CD4-positive, alpha-beta T cell (primary cell): ENCODE measurements at regions not wholly inside any gene's neighbourhood (a gene's known extent, or its start where the extent isn't known, plus 50 kb on each side); places are given as distances from the start of the nearest gene placed in this dataset.

ENCODE experiments used
- ATAC-seq: fragments of 200-7000 bp; cut with Tn5 transposase; one replicate; pipeline ENCODE4 v1.10.0; 2022; ENCODE audit warnings: mild to moderate bottlenecking; ENCODE audit not compliant: poor library complexity
- CTCF ChIA-PET: fragments of 350-600 bp; sonication (Branson Sonifier 250); formaldehyde crosslinking; loops from one replicate; lab custom pipeline; 2021; ENCODE audit warnings: antibody characterized with exemption, inconsistent platforms; lab: Charles Lee
- POLR2A ChIA-PET: fragments of 350-600 bp; sonication (Branson Sonifier 250); formaldehyde crosslinking; loops from one replicate; lab custom pipeline; 2021; ENCODE audit warnings: antibody characterized with exemption, inconsistent platforms; lab: Charles Lee
- DNase-seq, 14 experiments: peaks; one replicate each; pipeline ENCODE4 v3.0.0-alpha.2; 2013 to 2020; ENCODE audit warnings: mixed read lengths in 2 of 14
- H3K27ac ChIP-seq, 2 donors: one replicate each; pipeline versions ENCODE4 v1.5.1 to v1.7.0; 2013; ENCODE audit warnings: low read length in 2 of 2, low read depth in 1 of 2, mild to moderate bottlenecking in 1 of 2
- H3K27me3 ChIP-seq, 2 experiments: 1 replicate in 1 of 2; 2 replicates in 1 of 2; pipeline versions ENCODE4 v1.6.1 to v1.7.0; 2013; ENCODE audit warnings: low read length in 2 of 2, control low read depth in 1 of 2, mild to moderate bottlenecking in 1 of 2, moderate library complexity in 1 of 2; ENCODE audit not compliant: insufficient read depth in 2 of 2, control insufficient read depth in 1 of 2
- H3K36me3 ChIP-seq: one replicate; pipeline ENCODE4 v1.6.1; 2013; ENCODE audit warnings: low read length, control low read depth; ENCODE audit not compliant: insufficient read depth
- H3K4me1 ChIP-seq: one replicate; pipeline ENCODE4 v1.6.1; 2013; ENCODE audit warnings: low read length, control low read depth; ENCODE audit not compliant: insufficient read depth
- H3K4me3 ChIP-seq: one replicate; pipeline ENCODE4 v1.5.1; 2013; ENCODE audit warnings: mild to moderate bottlenecking, low read length, moderate library complexity
- H3K9me3 ChIP-seq, 2 experiments: 1 replicate in 1 of 2; 2 replicates in 1 of 2; pipeline versions ENCODE4 v1.6.1 to v1.7.0; 2013; ENCODE audit warnings: low read length in 2 of 2, mild to moderate bottlenecking in 2 of 2, control low read depth in 1 of 2, moderate library complexity in 1 of 2; ENCODE audit not compliant: control insufficient read depth in 1 of 2, insufficient read depth in 1 of 2
- H3K27ac Mint-ChIP-seq: one replicate; pipeline ENCODE4 v1.8.0; 2020; ENCODE audit warnings: mixed read lengths
- H3K27me3 Mint-ChIP-seq: one replicate; pipeline ENCODE4 v1.8.0; 2021; ENCODE audit warnings: mixed read lengths
- H3K36me3 Mint-ChIP-seq: one replicate; pipeline ENCODE4 v1.8.0; 2021; ENCODE audit warnings: low read depth, mixed read lengths
- H3K4me1 Mint-ChIP-seq: one replicate; pipeline ENCODE4 v1.8.0; 2021; ENCODE audit warnings: low read depth, mixed read lengths
- H3K4me3 Mint-ChIP-seq: one replicate; pipeline ENCODE4 v1.8.0; 2020; ENCODE audit warnings: mild to moderate bottlenecking, mixed read lengths
- H3K9me3 Mint-ChIP-seq: one replicate; pipeline ENCODE4 v1.8.0; 2020; ENCODE audit warnings: mixed read lengths
- CTCF ChIP-seq: fragments of 200-600 bp; IDR thresholded peaks from one replicate; pipeline ENCODE4 v1.8.0; 2022; ENCODE audit warnings: antibody characterized with exemption, mild to moderate bottlenecking
- intact Hi-C, 2 experiments: fragments of 100-400 bp; cut with DNase I in 1 of 2; cut with micrococcal nuclease in 1 of 2; formaldehyde crosslinking; loops; one replicate each; pipeline versions ENCODE4 v1.15.1 to v1.9.0; 2023 to 2025; cut with DNase I, micrococcal nuclease

- intact Hi-C loops: no loop called here
- Mint-ChIP-seq H3K36me3 (no peaks in the 10 kb centered on the region), H3K9me3 (no peaks in the 10 kb centered on the region), H3K27me3 (peaks cover 13% of the 10 kb centered on the region), H3K27ac (no peak overlapping the region), H3K4me1 (no peaks in the 10 kb centered on the region), H3K4me3 (no peak overlapping the region)
- DNase-seq (no peak), ATAC-seq (no peak)
- no peaks in the 10 kb centered on the region for H3K36me3 ChIP-seq
- H3K9me3 ChIP-seq: no peaks in the 10 kb centered on the region
- no peaks in the 10 kb centered on the region for H3K4me1 ChIP-seq
- H3K27me3 ChIP-seq: peaks cover 0 to 6% of the 10 kb centered on the region in 2 experiments
- TF ChIP-seq CTCF: no peak
- POLR2A ChIA-PET: no interaction called here
- CTCF ChIA-PET: no interaction called here
- no peak overlapping the region for H3K4me3 ChIP-seq
- no peak overlapping the region for H3K27ac ChIP-seq
Measured at GRCh38 chr2:180759631-180760030, 220.8 kb upstream of the UBE2E3 start.

- Histone ChIP-seq H3K9me3 (no peaks in the 10 kb centered on the region), H3K27me3 (no peaks in the 10 kb centered on the region), H3K4me1 (no peaks in the 10 kb centered on the region), H3K36me3 (no peaks in the 10 kb centered on the region), H3K27ac (no peak overlapping the region), H3K4me3 (no peak overlapping the region)
- CTCF ChIA-PET: interaction anchor here (1.0 kb wide), 1 partner anchor 9 kb away, joined by 3 read pairs; no protein-coding TSS in a partner anchor
- TF ChIP-seq CTCF: no peak
- Mint-ChIP-seq H3K4me3 (no peak overlapping the region), H3K36me3 (no peaks in the 10 kb centered on the region), H3K4me1 (no peaks in the 10 kb centered on the region), H3K9me3 (no peaks in the 10 kb centered on the region), H3K27me3 (peaks cover 4% of the 10 kb centered on the region), H3K27ac (no peak overlapping the region)
- intact Hi-C loops: no loop called here
- no peak for DNase-seq
- POLR2A ChIA-PET: no interaction called here
- no peak for ATAC-seq
Measured at GRCh38 chr2:180753809-180754761, 226.3 kb upstream of the UBE2E3 start.

GRCh38 chr2:180751306-180751920 is 229.0 kb upstream of the UBE2E3 start:
- Mint-ChIP-seq H3K27me3 (peaks cover 4% of the 10 kb centered on the region), H3K4me3 (no peak overlapping the region), H3K36me3 (no peaks in the 10 kb centered on the region), H3K9me3 (no peaks in the 10 kb centered on the region), H3K4me1 (no peaks in the 10 kb centered on the region), H3K27ac (no peak overlapping the region)
- POLR2A ChIA-PET: no interaction called here
- H3K9me3 ChIP-seq: no peaks in the 10 kb centered on the region
- no peak for DNase-seq
- no peak overlapping the region for H3K4me3 ChIP-seq
- no peak for ATAC-seq
- no peaks in the 10 kb centered on the region for H3K27me3 ChIP-seq
- H3K27ac ChIP-seq: no peak overlapping the region
- TF ChIP-seq CTCF: no peak
- no peaks in the 10 kb centered on the region for H3K36me3 ChIP-seq
- CTCF ChIA-PET: no interaction called here
- H3K4me1 ChIP-seq: no peaks in the 10 kb centered on the region
- intact Hi-C loops: no loop called here
